22Rv1 (cell line): ENCODE measurements at regions not wholly inside any gene's neighbourhood (a gene's known extent, or its start where the extent isn't known, plus 50 kb on each side); places are given as distances from the start of the nearest gene placed in this dataset.

Experiments
- ZFX ChIP-seq: fragments of 450-650 bp; IDR thresholded peaks from 2 replicates; pipeline ENCODE4 v1.6.1; 2017; ENCODE audit warnings: antibody characterized with exemption, borderline replicate concordance
- TF ChIP-seq, protein P1 (sequence below): fragments of 450-650 bp; IDR thresholded peaks from 2 replicates; pipeline ENCODE4 v1.5.1; 2017; ENCODE audit warnings: mild to moderate bottlenecking

DNA sequence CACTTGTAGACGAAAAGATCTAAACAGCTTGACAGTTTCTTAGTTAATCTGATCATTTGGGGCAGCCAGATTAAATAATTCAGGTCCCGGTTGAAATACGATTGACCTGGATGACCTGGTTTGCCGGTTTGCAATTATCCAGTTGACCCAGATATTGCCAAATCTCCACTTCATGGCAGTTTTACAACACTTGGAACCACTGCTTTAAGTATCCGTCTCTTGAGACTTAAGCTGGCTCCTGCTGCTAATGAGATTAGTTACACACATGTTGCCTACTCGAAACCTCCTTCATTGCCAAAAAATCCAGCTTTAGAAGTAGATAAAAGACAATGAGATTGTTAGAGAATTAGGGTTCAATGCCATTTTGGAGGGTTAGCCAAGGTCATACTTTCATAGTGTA lies 136.2 kb upstream of the HAPLN1 start:
- TF ChIP-seq, protein P1, sequence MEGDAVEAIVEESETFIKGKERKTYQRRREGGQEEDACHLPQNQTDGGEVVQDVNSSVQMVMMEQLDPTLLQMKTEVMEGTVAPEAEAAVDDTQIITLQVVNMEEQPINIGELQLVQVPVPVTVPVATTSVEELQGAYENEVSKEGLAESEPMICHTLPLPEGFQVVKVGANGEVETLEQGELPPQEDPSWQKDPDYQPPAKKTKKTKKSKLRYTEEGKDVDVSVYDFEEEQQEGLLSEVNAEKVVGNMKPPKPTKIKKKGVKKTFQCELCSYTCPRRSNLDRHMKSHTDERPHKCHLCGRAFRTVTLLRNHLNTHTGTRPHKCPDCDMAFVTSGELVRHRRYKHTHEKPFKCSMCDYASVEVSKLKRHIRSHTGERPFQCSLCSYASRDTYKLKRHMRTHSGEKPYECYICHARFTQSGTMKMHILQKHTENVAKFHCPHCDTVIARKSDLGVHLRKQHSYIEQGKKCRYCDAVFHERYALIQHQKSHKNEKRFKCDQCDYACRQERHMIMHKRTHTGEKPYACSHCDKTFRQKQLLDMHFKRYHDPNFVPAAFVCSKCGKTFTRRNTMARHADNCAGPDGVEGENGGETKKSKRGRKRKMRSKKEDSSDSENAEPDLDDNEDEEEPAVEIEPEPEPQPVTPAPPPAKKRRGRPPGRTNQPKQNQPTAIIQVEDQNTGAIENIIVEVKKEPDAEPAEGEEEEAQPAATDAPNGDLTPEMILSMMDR: no peak
- TF ChIP-seq ZFX: no peak
